HG02981 (cell line): ENCODE measurements at regions not wholly inside any gene's neighbourhood (a gene's known extent, or its start where the extent isn't known, plus 50 kb on each side); places are given as distances from the start of the nearest gene placed in this dataset.
"Not testable (repeated sequence)": the region's sequence is repeated elsewhere in the genome, so short reads cannot be mapped to it uniquely, and the experiment has no call there.

Experiments used
- ATAC-seq: cut with Tn5 transposase; IDR thresholded peaks from one replicate; pipeline ENCODE4 v1.9.1; 2021; ENCODE audit warnings: mild to moderate bottlenecking, moderate library complexity; ENCODE audit not compliant: unreplicated experiment

DNA sequence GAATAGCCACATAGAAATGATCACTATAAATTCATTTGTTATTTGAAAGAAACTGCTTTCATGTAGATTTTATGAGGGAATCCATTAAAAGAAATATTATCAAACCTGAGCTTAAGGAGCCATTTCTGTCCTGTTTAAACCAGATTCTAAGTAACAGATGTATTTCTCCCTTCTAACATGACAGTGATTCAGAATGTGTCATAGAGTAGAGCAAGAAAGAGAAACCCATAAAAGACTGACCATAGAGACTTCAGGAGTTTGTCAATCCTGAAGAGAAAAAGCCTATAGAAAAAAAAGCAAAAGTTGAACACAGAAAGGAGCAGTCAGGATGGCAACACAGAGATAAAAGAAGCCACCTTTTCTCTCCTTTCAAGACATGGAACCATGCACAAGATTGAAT, 390.6 kb downstream of the PRIM2 start:
- ATAC-seq: not testable (repeated sequence)

GRCh38 chr6:57722546-57722945, 405.1 kb downstream of the PRIM2 start:
- ATAC-seq: not testable (repeated sequence)

DNA sequence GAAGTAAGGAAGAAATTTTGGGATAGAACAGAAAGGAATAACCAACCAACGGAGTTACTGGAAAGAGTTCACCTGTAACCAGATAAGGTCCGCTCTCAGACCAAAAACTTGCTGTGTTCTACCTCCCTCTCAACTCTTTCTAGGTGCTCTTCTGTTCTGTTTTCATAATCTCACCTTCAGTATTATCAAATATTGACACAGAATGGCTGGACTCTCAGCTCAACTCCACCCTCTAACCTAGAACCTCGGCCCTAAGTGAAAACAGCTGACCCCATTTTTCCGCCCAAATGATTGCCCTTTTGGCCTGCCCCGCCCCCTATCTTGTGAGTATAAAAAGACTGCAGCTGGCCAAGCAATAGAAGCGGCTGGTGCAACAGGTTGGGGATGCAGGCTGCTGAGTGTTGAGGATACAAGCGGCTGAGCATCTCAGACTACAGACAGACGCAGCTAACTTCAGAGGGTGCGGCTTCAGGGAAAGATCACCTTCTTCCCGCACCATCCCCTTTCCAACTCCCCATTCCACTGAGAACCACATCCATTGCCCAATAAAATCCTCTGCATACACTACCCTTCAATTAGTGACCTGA, 406.5 kb downstream of the PRIM2 start:
- ATAC-seq: not testable (repeated sequence)

DNA sequence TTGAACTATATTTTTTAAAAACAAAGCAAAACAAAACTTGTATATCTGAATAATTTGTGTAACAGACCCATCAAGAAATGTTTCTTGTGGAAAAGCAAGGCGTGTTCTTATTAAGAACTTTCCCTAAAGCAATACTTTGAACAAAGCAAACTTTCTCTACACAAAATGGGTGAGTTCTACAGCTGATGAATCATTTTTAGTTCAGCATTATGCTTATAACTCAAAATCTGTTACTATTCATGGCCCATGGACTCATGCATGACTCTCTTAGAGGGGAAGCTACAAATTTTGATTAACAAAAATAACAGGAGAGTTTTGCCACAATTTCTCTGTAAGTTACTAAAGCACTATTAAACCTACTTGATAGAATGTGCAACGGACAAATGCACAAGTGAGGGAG, 412.0 kb downstream of the PRIM2 start:
- ATAC-seq: not testable (repeated sequence)

DNA sequence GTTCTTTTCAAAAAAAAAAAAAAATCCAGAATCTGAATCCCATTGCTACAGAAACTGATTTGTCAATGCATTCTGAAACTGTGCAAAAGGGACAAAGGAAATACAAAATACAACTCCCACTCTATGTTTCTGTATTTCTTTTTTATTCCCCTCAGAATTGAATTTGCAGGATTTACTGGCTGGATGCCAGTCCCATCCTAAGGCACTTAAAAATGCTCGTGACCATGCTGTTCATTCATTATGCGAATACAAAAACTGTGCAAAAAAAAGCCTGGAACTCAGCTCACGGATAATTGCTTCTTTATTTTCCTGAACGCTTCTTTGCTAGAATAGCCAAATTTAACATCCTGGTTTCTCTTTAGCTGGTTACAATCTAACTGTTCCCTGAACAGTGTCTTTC, 413.3 kb downstream of the PRIM2 start:
- ATAC-seq: not testable (repeated sequence)

- not testable (repeated sequence) for ATAC-seq
Measured at GRCh38 chr6:57747716-57748115, 430.3 kb downstream of the PRIM2 start.

DNA sequence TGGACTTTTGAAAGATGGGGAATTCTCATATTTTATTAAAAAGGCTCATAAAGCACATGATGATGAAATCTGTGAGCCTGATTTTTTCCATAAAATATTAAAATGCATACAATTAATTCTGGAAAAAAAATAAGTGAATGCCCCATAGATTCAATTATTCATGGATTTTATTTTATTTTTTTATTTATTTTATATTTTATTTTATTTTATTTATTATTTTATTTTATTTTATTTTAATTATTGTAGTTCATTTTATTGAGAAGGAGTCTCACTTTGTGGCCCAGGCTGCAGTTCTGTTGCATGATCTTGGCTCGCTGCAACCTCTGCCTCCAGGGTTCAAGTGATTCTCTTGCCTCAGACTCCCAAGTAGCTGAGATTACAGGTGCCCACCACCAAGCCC, 442.4 kb downstream of the PRIM2 start:
- ATAC-seq: not testable (repeated sequence)

GRCh38 chr6:57792720-57793397, 475.4 kb downstream of the PRIM2 start:
- not testable (repeated sequence) for ATAC-seq

DNA sequence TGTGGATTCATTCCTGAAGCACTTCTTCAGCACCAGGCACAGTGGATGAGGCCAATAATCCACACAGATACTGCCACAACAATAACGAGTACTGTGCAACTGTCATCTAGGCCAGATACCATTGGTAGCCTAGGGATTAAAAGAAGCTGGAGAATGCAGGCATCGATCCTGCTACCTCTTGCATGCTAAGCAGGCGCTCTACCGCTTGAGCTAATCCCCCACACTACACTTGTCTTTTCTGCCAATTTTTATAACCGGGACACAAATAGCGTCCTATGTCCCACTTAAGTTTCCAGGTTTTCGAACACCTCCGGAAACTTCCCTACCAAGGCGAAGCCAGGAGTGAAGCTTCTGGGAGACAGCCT, 475.9 kb downstream of the PRIM2 start:
- ATAC-seq: not testable (repeated sequence)

DNA sequence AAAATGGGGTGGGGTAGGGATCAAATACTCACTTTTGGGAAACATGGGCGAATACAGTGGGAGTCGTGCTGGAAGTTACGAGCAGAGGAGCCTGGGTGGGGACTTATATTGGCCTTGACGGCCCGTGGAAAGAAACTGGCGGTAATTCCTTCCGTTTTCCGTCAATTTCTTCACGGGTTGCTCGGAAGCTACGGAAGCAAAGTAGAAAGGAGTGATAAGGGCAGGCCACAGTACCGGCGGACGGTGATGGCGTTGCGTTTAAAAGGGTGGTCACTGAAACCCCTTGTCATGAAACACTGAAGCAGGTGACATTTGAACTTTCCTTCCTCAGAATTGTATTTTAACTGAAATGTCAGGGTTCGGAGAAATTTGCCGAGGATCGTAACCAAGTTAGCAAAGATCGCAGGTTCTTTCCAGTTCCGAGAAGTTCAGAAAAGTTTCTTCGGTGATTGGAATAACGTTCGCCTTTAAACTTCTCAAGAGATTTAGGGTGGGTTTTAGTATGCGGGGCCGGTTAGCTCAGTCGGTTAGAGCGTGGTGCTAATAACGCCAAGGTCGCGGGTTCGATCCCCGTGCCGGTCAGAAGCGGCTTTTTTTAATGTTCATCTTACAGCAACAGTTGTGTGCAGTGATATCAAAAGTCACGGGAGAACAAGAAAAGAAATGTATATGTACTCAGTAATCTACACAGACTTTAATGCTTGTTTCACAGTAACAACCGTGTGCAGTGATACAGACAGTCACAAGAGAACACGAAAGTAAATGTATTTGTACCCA, 482.5 kb downstream of the PRIM2 start:
- ATAC-seq: peak; percentile 71

DNA sequence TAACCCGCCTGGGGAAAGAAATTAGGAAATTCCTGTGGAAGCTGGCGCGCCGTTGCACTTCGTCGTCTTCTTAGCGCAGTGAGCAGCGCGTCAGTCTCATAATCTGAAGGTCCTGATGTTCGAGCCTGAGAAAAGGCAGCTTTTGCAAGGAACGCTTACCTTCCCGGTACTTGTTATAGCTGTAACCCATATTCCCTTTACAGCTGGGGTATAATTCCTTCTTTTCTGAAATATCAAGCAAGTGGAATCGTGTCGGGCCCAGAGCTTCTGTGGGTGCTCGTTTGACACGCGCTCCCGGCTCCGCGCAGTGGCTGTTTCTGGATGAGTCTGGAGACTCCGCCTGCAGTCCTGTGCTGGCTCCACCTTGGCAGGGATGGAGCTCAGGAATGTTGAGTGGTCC, 491.2 kb downstream of the PRIM2 start:
- ATAC-seq: not testable (repeated sequence)

GRCh38 chr6:57809454-57809853, 492.0 kb downstream of the PRIM2 start:
- not testable (repeated sequence) for ATAC-seq

DNA sequence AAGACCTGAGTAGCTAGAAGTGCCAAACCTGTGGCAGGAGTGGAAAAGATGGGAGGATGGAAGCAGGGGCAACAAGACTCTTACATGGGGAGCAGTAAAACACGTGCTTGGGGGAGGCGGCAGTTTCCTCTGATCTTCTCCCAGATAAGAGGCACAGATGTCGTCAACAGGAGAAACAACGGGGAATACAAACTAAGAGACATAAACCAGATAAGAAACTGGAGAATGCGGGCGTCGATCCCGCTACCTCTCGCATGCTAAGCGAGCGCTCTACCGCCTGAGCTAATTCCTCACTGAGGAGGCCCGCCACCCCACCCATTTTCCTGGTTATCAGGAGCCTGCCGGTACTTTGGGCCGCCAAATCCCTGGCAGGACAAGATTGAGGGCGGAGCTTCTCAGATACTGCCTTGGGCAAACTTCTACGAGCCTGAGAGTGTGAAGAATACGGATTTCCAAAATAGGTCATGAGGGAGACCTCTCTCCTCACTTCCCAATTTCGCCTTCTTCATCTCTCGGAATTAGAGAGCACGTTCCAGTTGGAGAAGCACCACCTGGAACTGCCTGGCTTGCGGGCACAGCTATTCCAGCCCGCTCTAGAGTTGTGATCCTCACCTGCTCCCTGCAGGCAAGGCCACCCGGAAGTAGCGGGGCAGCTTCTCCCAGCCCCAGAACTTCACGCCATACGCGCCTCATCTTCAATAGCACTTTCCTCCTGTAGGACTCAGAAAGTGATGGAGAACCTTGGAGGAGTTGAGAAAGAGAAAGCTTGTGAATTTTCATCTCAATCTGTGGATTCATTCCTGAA, 496.0 kb downstream of the PRIM2 start:
- not testable (repeated sequence) for ATAC-seq

DNA sequence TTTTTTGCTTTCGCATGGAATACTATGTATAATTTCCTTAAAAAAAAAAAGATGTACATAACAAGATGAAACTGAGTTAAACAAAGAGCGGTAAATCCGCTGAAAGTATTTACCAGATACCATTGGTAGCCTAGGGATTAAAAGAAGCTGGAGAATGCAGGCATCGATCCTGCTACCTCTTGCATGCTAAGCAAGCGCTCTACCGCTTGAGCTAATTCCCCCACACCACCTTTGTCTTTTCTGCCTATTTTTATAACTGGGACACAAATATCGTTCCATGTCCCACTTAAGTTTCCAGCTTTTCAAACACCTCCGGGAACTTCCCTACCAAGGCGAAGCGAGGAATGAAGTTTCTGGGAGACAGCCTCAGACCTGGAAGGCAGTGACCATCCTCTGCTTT, 498.4 kb downstream of the PRIM2 start:
- not testable (repeated sequence) for ATAC-seq

- ATAC-seq: not testable (repeated sequence)
Measured at GRCh38 chr6:57821325-57821724, 503.9 kb downstream of the PRIM2 start.

GRCh38 chr6:57822448-57822847, 505.0 kb downstream of the PRIM2 start:
- not testable (repeated sequence) for ATAC-seq

DNA sequence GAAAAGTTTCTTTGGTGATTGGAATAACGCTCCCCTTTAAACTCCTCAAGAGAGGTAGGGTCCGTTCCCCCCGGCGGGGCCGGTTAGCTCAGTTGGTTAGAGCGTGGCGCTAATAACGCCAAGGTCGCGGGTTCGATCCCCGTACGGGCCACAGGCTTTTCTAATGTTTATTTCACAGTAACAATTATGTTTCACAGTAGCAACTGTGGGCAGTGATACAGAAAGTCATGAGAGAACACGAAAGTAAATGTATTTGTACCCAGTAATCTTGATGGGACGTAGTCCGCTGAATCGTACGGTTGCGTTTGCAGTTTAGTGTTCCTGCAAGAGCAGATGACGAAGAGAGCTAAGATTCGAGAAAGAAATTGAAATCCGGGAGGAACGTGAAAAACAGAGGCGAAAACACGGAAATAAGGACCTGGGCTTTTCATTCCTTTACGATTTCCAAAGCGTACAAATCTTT, 505.5 kb downstream of the PRIM2 start:
- no peak for ATAC-seq

DNA sequence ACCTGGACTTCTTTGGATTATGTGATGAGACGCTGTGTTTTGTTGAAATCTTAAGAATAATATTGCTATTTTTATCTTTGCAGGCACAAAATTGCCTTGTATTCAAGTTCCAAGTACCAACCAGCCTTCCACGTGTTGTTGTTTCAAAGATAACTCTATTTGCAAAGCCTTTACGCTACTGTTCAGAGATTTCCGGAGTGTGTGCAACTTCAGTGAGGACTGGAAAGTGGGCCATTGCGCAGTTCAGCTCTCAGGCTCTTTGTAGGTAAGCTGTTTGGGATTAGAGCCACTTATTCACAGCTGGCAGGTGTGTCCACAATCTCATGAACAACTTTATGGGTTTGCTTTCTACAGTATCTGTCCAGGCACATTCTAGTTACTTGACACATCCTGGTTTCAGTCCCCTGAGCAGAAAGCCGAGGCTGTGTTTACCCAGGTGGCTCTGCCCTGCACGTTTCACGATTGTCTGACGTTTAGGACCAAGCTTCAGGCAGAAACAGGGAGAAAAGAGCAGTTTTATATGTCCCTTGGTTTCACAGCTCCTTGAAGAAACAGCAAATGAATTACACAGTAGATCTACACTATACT, 520.3 kb downstream of the PRIM2 start:
- not testable (repeated sequence) for ATAC-seq

- not testable (repeated sequence) for ATAC-seq
Measured at GRCh38 chr6:57841551-57841950, 524.1 kb downstream of the PRIM2 start.

GRCh38 chr6:57853745-57854407, 536.4 kb downstream of the PRIM2 start:
- not testable (repeated sequence) for ATAC-seq
